ENCODE measurements at regions not wholly inside any gene's neighbourhood (a gene's known extent, or its start where the extent isn't known, plus 50 kb on each side); places are given as distances from the start of the nearest gene placed in this dataset.
"Not testable (repeated sequence)": the region's sequence is repeated elsewhere in the genome, so short reads cannot be mapped to it uniquely, and the experiment has no call there.

- H3K4me1 Mint-ChIP-seq (ENCODE audit: low read depth): peaks cover 15% of the 10 kb centered on the region
- H3K27ac Mint-ChIP-seq: no peak overlapping the region
- no peaks in the 10 kb centered on the region for H3K36me3 Mint-ChIP-seq (ENCODE audit: low read depth)
- ChIA-PET POLR2A (no interaction called here), CTCF (no interaction called here)
- no peak for ATAC-seq
- no peaks in the 10 kb centered on the region for H3K27me3 Mint-ChIP-seq (ENCODE audit: low read depth)
- H3K9me3 Mint-ChIP-seq (ENCODE audit: insufficient read depth): no peaks in the 10 kb centered on the region
- no peak overlapping the region for H3K4me3 Mint-ChIP-seq
- DNase-seq: no peak
Observed at GRCh38 chr12:94832105-94832504, 171.4 kb downstream of the NDUFA12 start.

- Mint-ChIP-seq H3K4me1 (ENCODE audit: low read depth) (peaks cover 15% of the 10 kb centered on the region), H3K9me3 (ENCODE audit: insufficient read depth) (no peaks in the 10 kb centered on the region), H3K27ac (peak overlapping the region; percentile 63), H3K4me3 (peak overlapping the region; percentile 7), H3K27me3 (ENCODE audit: low read depth) (no peaks in the 10 kb centered on the region), H3K36me3 (ENCODE audit: low read depth) (no peaks in the 10 kb centered on the region)
- ATAC-seq (peak; percentile 55), DNase-seq (peak; percentile 45)
- ChIA-PET CTCF (no interaction called here), POLR2A (no interaction called here)
Observed at GRCh38 chr12:94831081-94831751, 172.3 kb downstream of the NDUFA12 start.

- Mint-ChIP-seq H3K9me3 (ENCODE audit: insufficient read depth) (no peaks in the 10 kb centered on the region), H3K27me3 (ENCODE audit: low read depth) (peaks cover 2% of the 10 kb centered on the region), H3K4me1 (ENCODE audit: low read depth) (peaks cover 15% of the 10 kb centered on the region), H3K27ac (no peak overlapping the region), H3K36me3 (ENCODE audit: low read depth) (no peaks in the 10 kb centered on the region), H3K4me3 (no peak overlapping the region)
- ChIA-PET POLR2A (no interaction called here), CTCF (no interaction called here)
- no peak for DNase-seq
- ATAC-seq: no peak
Observed at GRCh38 chr12:94829552-94829951, 173.9 kb downstream of the NDUFA12 start.

DNA sequence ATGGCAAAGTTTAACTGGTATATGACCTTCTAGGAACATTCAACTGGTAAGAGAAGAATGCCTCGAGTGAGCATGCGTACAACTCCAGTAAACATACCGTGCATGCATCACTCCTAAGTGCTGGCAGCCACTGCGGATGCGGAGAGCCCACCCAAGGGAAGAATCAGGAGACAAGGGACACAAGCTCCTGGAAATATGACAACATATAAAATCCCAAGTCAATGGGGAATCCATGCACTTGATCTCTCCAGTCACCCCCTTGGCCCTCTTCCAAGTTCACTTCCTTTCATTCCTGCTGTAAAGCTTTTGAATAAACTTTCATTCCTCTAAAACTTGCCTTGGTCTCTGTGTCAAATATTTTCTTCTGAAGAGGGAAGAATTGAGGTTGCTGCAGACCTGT is 168.7 kb upstream of the TMCC3 start:
- Mint-ChIP-seq H3K4me3 (no peak overlapping the region), H3K36me3 (ENCODE audit: low read depth) (no peaks in the 10 kb centered on the region), H3K27ac (no peak overlapping the region), H3K9me3 (ENCODE audit: insufficient read depth) (peaks cover 3% of the 10 kb centered on the region), H3K27me3 (ENCODE audit: low read depth) (peaks cover 4% of the 10 kb centered on the region), H3K4me1 (ENCODE audit: low read depth) (no peaks in the 10 kb centered on the region)
- ATAC-seq (no peak), DNase-seq (no peak)
- ChIA-PET CTCF (no interaction called here), POLR2A (no interaction called here)

DNA sequence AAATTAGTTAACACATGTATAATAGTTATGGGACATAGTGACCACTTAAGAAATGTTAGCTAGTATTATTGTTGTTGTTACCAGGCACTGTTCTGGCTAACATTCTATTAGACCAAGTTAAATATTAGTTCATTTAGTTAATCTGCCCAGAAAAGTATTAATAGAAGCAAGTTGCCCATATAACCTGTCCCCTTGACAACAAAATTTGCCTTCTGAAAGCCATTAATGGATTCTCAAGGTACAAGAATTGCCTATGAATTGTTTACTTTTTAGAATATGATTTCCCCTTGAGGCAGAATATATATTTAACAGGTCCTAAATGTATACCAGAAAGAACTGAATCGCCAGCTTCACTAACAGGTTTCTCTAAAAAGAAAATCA is 167.3 kb upstream of the TMCC3 start:
- POLR2A ChIA-PET: no interaction called here
- Mint-ChIP-seq H3K27ac (no peak overlapping the region), H3K36me3 (ENCODE audit: low read depth) (peaks cover 2% of the 10 kb centered on the region), H3K4me1 (ENCODE audit: low read depth) (no peaks in the 10 kb centered on the region), H3K4me3 (no peak overlapping the region), H3K9me3 (ENCODE audit: insufficient read depth) (peaks cover 16% of the 10 kb centered on the region), H3K27me3 (ENCODE audit: low read depth) (peaks cover 4% of the 10 kb centered on the region)
- DNase-seq (no peak), ATAC-seq (no peak)
- CTCF ChIA-PET: interaction anchor here (1.6 kb wide), 1 partner anchor 58 kb away, joined by 3 read pairs; no protein-coding TSS in a partner anchor

- H3K36me3 Mint-ChIP-seq (ENCODE audit: low read depth); ATAC-seq; DNase-seq; H3K27ac Mint-ChIP-seq; H3K27me3 Mint-ChIP-seq (ENCODE audit: low read depth); POLR2A ChIA-PET; H3K4me3 Mint-ChIP-seq; H3K4me1 Mint-ChIP-seq (ENCODE audit: low read depth): not testable (repeated sequence)
- H3K9me3 Mint-ChIP-seq (ENCODE audit: insufficient read depth): peaks cover 21% of the 10 kb centered on the region
- CTCF ChIA-PET: interaction anchor here (1.6 kb wide), 1 partner anchor 58 kb away, joined by 3 read pairs; no protein-coding TSS in a partner anchor
Observed at GRCh38 chr12:94817201-94817600, 166.8 kb upstream of the TMCC3 start.

GRCh38 chr12:94816746-94817145 is 166.4 kb upstream of the TMCC3 start:
- H3K4me1 Mint-ChIP-seq (ENCODE audit: low read depth); H3K27ac Mint-ChIP-seq; H3K36me3 Mint-ChIP-seq (ENCODE audit: low read depth); POLR2A ChIA-PET; CTCF ChIA-PET; ATAC-seq; DNase-seq; H3K4me3 Mint-ChIP-seq; H3K27me3 Mint-ChIP-seq (ENCODE audit: low read depth): not testable (repeated sequence)
- peaks cover 22% of the 10 kb centered on the region for H3K9me3 Mint-ChIP-seq (ENCODE audit: insufficient read depth)

GRCh38 chr12:94815958-94816357 is 165.6 kb upstream of the TMCC3 start:
- DNase-seq (no peak), ATAC-seq (no peak)
- Mint-ChIP-seq H3K9me3 (ENCODE audit: insufficient read depth) (peaks cover 30% of the 10 kb centered on the region), H3K4me1 (ENCODE audit: low read depth) (no peaks in the 10 kb centered on the region), H3K27me3 (ENCODE audit: low read depth) (peaks cover 4% of the 10 kb centered on the region), H3K27ac (no peak overlapping the region), H3K36me3 (ENCODE audit: low read depth) (peaks cover 2% of the 10 kb centered on the region), H3K4me3 (no peak overlapping the region)
- ChIA-PET POLR2A (no interaction called here), CTCF (no interaction called here)

- ChIA-PET POLR2A (no interaction called here), CTCF (no interaction called here)
- Mint-ChIP-seq H3K4me3 (no peak overlapping the region), H3K9me3 (ENCODE audit: insufficient read depth) (peaks cover 31% of the 10 kb centered on the region), H3K27me3 (ENCODE audit: low read depth) (peaks cover 4% of the 10 kb centered on the region), H3K36me3 (ENCODE audit: low read depth) (peaks cover 2% of the 10 kb centered on the region), H3K4me1 (ENCODE audit: low read depth) (no peaks in the 10 kb centered on the region), H3K27ac (no peak overlapping the region)
- no peak for ATAC-seq
- no peak for DNase-seq
Observed at GRCh38 chr12:94815450-94815849, 165.1 kb upstream of the TMCC3 start.

DNA sequence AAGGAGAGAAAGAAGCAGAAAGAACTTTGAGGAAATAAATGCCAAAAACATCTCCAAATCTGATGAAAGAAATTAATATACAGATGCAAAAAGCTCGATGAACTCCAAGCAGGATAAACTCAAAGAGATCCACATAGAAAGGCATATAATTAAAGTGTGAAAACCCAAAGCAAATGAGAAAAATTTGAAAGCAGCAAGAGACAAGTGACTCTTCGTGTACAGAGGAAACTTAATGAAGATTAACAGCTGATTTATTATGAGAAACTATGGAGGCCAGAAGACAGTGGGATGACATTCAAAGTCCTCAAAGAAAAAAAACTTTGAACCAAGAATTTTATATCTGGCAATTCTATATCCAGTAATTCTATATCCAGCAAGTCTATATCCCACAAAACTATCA is 163.0 kb upstream of the TMCC3 start:
- H3K4me3 Mint-ChIP-seq: no peak overlapping the region

DNA sequence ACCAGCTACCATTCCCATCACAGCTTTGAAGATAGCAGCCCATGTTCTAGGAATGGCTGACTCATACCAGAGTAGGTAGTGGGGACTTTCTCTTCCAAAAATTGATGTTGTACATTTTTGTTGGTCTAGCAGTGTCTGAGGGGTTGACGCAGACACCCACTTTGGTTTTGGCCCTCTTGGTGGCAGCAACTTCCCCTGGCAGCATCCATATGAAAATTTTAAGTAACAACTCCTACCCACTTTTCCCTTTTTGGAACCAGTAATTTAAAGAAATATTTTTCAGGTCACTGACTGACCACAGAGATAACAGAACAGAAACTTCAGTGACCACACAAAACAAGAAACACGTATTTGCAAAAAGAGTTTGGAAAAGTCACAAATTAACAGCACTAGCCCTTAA is 162.0 kb upstream of the TMCC3 start:
- peaks cover 31% of the 10 kb centered on the region for H3K9me3 Mint-ChIP-seq (ENCODE audit: insufficient read depth)
- DNase-seq: no peak
- ChIA-PET POLR2A (no interaction called here), CTCF (no interaction called here)
- H3K27ac Mint-ChIP-seq: no peak overlapping the region
- no peak for ATAC-seq
- H3K4me3 Mint-ChIP-seq: no peak overlapping the region
- no peaks in the 10 kb centered on the region for H3K4me1 Mint-ChIP-seq (ENCODE audit: low read depth)
- H3K36me3 Mint-ChIP-seq (ENCODE audit: low read depth): peaks cover 2% of the 10 kb centered on the region
- H3K27me3 Mint-ChIP-seq (ENCODE audit: low read depth): no peaks in the 10 kb centered on the region

More for the DNA sequence above, 163.0 kb upstream of the TMCC3 start:
- DNase-seq (no peak), ATAC-seq (no peak)
- Mint-ChIP-seq H3K27me3 (ENCODE audit: low read depth) (no peaks in the 10 kb centered on the region), H3K27ac (no peak overlapping the region), H3K36me3 (ENCODE audit: low read depth) (peaks cover 2% of the 10 kb centered on the region), H3K4me1 (ENCODE audit: low read depth) (no peaks in the 10 kb centered on the region), H3K9me3 (ENCODE audit: insufficient read depth) (peaks cover 31% of the 10 kb centered on the region)
- ChIA-PET CTCF (no interaction called here), POLR2A (no interaction called here)

DNA sequence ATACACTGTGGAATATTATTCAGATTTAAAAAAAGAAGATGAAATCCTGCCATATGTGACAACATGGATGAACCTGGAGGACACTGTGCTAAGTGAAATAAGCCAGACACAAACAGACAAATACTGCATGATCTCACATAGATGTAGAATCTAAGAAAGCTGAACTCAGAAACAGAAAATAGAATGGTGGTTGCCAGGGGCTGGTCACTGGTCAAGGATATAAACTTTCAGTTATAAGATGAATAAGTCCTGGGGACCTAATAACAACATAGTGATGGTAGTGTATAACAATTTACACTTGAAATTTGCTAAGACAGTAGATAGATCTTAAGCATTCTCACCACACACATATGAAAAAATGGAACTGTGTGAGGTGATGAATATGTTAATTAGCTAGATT is 161.3 kb upstream of the TMCC3 start:
- no peak for ATAC-seq
- ChIA-PET CTCF (no interaction called here), POLR2A (no interaction called here)
- Mint-ChIP-seq H3K4me3 (no peak overlapping the region), H3K9me3 (ENCODE audit: insufficient read depth) (peaks cover 31% of the 10 kb centered on the region), H3K27me3 (ENCODE audit: low read depth) (no peaks in the 10 kb centered on the region), H3K27ac (no peak overlapping the region), H3K4me1 (ENCODE audit: low read depth) (no peaks in the 10 kb centered on the region), H3K36me3 (ENCODE audit: low read depth) (peaks cover 2% of the 10 kb centered on the region)
- DNase-seq: no peak

DNA sequence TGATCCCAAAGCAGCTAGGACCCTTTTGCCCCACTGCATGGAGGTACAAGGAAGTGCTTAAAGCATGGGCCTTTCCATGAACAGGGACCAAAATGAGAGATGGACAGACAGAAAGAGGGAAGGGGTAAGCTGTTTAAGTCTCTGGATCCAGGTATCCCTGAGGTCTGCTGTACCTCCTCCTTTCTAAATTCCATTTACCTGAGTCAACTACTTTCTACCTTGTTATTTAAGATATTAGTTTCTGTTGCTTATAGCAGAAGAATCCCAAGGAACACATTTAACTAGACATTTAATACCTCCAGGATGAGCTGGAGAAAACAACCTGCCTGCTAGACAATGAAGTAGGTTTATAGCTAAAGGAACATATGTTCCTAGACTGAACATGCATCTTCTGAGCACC is 157.6 kb upstream of the TMCC3 start:
- H3K9me3 Mint-ChIP-seq (ENCODE audit: insufficient read depth): peaks cover 18% of the 10 kb centered on the region

More for the DNA sequence above, 157.6 kb upstream of the TMCC3 start:
- no peaks in the 10 kb centered on the region for H3K36me3 Mint-ChIP-seq (ENCODE audit: low read depth)
- CTCF ChIA-PET: no interaction called here
- H3K4me1 Mint-ChIP-seq (ENCODE audit: low read depth): no peaks in the 10 kb centered on the region
- no peak overlapping the region for H3K27ac Mint-ChIP-seq
- H3K4me3 Mint-ChIP-seq: no peak overlapping the region
- POLR2A ChIA-PET: no interaction called here
- H3K27me3 Mint-ChIP-seq (ENCODE audit: low read depth): no peaks in the 10 kb centered on the region
- DNase-seq (no peak), ATAC-seq (no peak)

Measured in activated CD8-positive, alpha-beta T cell treated with anti-CD3 and anti-CD28 coated beads, Interleukin-2, amount 10 ng/mL, durations not matched to agents 7 days and 5 days (primary cell).